Loucy (cell line): ENCODE measurements at regions not wholly inside any gene's neighbourhood (a gene's known extent, or its start where the extent isn't known, plus 50 kb on each side); places are given as distances from the start of the nearest gene placed in this dataset.

ENCODE experiments used
- CTCF ChIP-seq: fragments of 200-600 bp; sonication (generic); conservative IDR thresholded peaks from 2 replicates; pipeline ENCODE4 v1.5.1; 2014; ENCODE audit warnings: mild to moderate bottlenecking, antibody characterized with exemption, low read length
- EZH2phosphoT487 ChIP-seq: fragments of 200-600 bp; IDR thresholded peaks from 2 replicates; pipeline ENCODE4 v1.6.1; 2018; ENCODE audit warnings: antibody characterized with exemption, mild to moderate bottlenecking, moderate library complexity, borderline replicate concordance

GRCh38 chr9:36746415-36746814 lies 173.7 kb downstream of the MELK start:
- TF ChIP-seq CTCF (no peak), EZH2phosphoT487 (no peak)
